Fibroblast of lung (primary cell): ENCODE measurements at regions not wholly inside any gene's neighbourhood (a gene's known extent, or its start where the extent isn't known, plus 50 kb on each side); places are given as distances from the start of the nearest gene placed in this dataset.

Experiments
- DNase-seq, 2 donors: peaks; one replicate each; pipeline versions ENCODE4 v3.0.0 to v3.0.0-alpha.2; 2010; ENCODE audit warnings: low read depth in 2 of 2
- H2AFZ ChIP-seq: 2 replicates; pipeline ENCODE4 v1.5.1; 2012; ENCODE audit warnings: low read length, control low read depth, inconsistent platforms
- H3K27ac ChIP-seq: 2 replicates; pipeline ENCODE4 v1.5.1; 2011; ENCODE audit warnings: low read length, control low read depth; ENCODE audit not compliant: insufficient read depth
- H3K27me3 ChIP-seq: 2 replicates; pipeline ENCODE4 v1.5.1; 2011; ENCODE audit warnings: mild to moderate bottlenecking, low read length; ENCODE audit not compliant: control insufficient read depth, insufficient read depth
- H3K36me3 ChIP-seq: 2 replicates; pipeline ENCODE4 v1.5.1; 2011; ENCODE audit warnings: low read length; ENCODE audit not compliant: control insufficient read depth, insufficient read depth
- H3K4me1 ChIP-seq: 2 replicates; pipeline ENCODE4 v1.5.1; 2011; ENCODE audit warnings: low read length; ENCODE audit not compliant: control insufficient read depth, insufficient read depth; ENCODE audit errors: extremely low read depth
- H3K4me2 ChIP-seq: 2 replicates; pipeline ENCODE4 v1.5.1; 2011; ENCODE audit warnings: low read length, control low read depth; ENCODE audit not compliant: insufficient read depth; ENCODE audit errors: extremely low read depth
- H3K4me3 ChIP-seq, 4 experiments: fragments of 200-600 bp in 1 of 4; sonication (generic) in 1 of 4; replicated peaks in 1 of 4; 2 replicates each; pipeline ENCODE4 v1.5.1; 2011 to 2016; ENCODE audit warnings: low read length in 4 of 4, low read depth in 3 of 4, mild to moderate bottlenecking in 3 of 4, control low read depth in 2 of 4, inconsistent platforms in 1 of 4, mixed read lengths in 1 of 4; ENCODE audit not compliant: insufficient read depth in 1 of 4; ENCODE audit errors: control extremely low read depth in 1 of 4
- H3K79me2 ChIP-seq: 2 replicates; pipeline ENCODE4 v1.5.1; 2012; ENCODE audit warnings: mild to moderate bottlenecking, low read length, inconsistent platforms; ENCODE audit not compliant: control insufficient read depth, insufficient read depth
- H3K9ac ChIP-seq: 2 replicates; pipeline ENCODE4 v1.5.1; 2011; ENCODE audit warnings: mild to moderate bottlenecking, low read length, control low read depth; ENCODE audit not compliant: insufficient read depth
- H3K9me3 ChIP-seq: 2 replicates; pipeline ENCODE4 v1.5.1; 2012; ENCODE audit warnings: low read depth, low read length; ENCODE audit not compliant: control insufficient read depth, insufficient read depth
- H4K20me1 ChIP-seq: 2 replicates; pipeline ENCODE4 v1.5.1; 2011; ENCODE audit warnings: low read length; ENCODE audit not compliant: control insufficient read depth, insufficient read depth; ENCODE audit errors: extremely low read depth
- CTCF ChIP-seq, 2 donors: IDR thresholded peaks in 1 of 2; conservative IDR thresholded peaks in 1 of 2; 1 replicate in 1 of 2; 2 replicates in 1 of 2; pipeline ENCODE4 v1.5.1; 2011 to 2012; ENCODE audit warnings: low read length in 2 of 2, control low read depth in 1 of 2, inconsistent platforms in 1 of 2, low read depth in 1 of 2, mild to moderate bottlenecking in 1 of 2
- EZH2 ChIP-seq: IDR thresholded peaks from 2 replicates; pipeline ENCODE4 v1.5.1; 2012; ENCODE audit warnings: low read length, control low read depth, mild to moderate bottlenecking; ENCODE audit errors: missing control alignments

- Histone ChIP-seq H3K36me3 (no peaks in the 10 kb centered on the region), H2AFZ (no peak overlapping the region), H3K27ac (no peak overlapping the region), H3K9me3 (no peaks in the 10 kb centered on the region), H3K27me3 (no peaks in the 10 kb centered on the region), H3K4me3 (no peak overlapping the region), H4K20me1 (no peaks in the 10 kb centered on the region), H3K4me1 (no peaks in the 10 kb centered on the region), H3K4me2 (no peak overlapping the region), H3K79me2 (no peaks in the 10 kb centered on the region), H3K9ac (no peak overlapping the region)
- no peak for DNase-seq
- TF ChIP-seq EZH2 (no peak), CTCF (conservative IDR thresholded peaks at IDR 0.05 in 1 of 2, IDR thresholded peaks at IDR 0.05 in 1 of 2; ENCODE audit: low read depth in 1 of 2, low read length in 2 of 2) (no peak)
Measured at GRCh38 chr10:128867210-128867609, 599.8 kb upstream of the MGMT start.

- Histone ChIP-seq H3K27ac (no peak overlapping the region), H3K27me3 (no peaks in the 10 kb centered on the region), H3K4me1 (no peaks in the 10 kb centered on the region), H2AFZ (no peak overlapping the region), H3K9me3 (no peaks in the 10 kb centered on the region), H3K79me2 (no peaks in the 10 kb centered on the region), H4K20me1 (no peaks in the 10 kb centered on the region), H3K4me2 (no peak overlapping the region), H3K4me3 (no peak overlapping the region), H3K9ac (no peak overlapping the region), H3K36me3 (no peaks in the 10 kb centered on the region)
- no peak for DNase-seq
- TF ChIP-seq CTCF (conservative IDR thresholded peaks at IDR 0.05 in 1 of 2, IDR thresholded peaks at IDR 0.05 in 1 of 2; ENCODE audit: low read depth in 1 of 2, low read length in 2 of 2), result no peak
- no peak for TF ChIP-seq EZH2
Measured at GRCh38 chr10:128867819-128868218, 599.2 kb upstream of the MGMT start.

- Histone ChIP-seq H3K4me2 (no peak overlapping the region), H2AFZ (no peak overlapping the region), H4K20me1 (no peaks in the 10 kb centered on the region), H3K27ac (no peak overlapping the region), H3K4me3 (no peak overlapping the region), H3K9me3 (no peaks in the 10 kb centered on the region), H3K79me2 (no peaks in the 10 kb centered on the region), H3K4me1 (no peaks in the 10 kb centered on the region), H3K27me3 (no peaks in the 10 kb centered on the region), H3K9ac (no peak overlapping the region), H3K36me3 (no peaks in the 10 kb centered on the region)
- no peak for DNase-seq
- TF ChIP-seq CTCF (conservative IDR thresholded peaks at IDR 0.05 in 1 of 2, IDR thresholded peaks at IDR 0.05 in 1 of 2; ENCODE audit: low read depth in 1 of 2, low read length in 2 of 2) (no peak), EZH2 (no peak)
Measured at GRCh38 chr10:128868481-128868880, 598.6 kb upstream of the MGMT start.
